ENCODE measurements at regions not wholly inside any gene's neighbourhood (a gene's known extent, or its start where the extent isn't known, plus 50 kb on each side); places are given as distances from the start of the nearest gene placed in this dataset.

DNA sequence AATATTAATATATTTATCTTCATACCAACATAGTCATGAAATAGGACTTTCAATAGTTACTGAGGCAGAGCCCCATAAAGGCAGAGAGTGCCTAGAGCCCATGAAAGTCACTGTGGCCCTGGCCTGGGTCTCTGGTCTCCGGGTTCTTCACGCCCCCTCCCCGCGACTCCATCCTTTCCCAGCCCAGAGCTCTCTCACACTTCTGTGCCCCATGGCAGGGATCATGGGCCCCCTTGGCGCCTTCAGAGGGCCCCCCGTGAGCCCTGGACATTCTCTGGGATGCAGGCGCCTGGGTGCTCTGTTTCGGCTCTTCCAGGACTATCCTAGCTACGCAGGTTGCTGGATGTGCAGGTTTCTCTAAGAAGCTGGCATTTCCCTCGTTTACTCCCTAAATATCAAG is 228.4 kb downstream of the TEX29 start:
- intact Hi-C loops (cut with DNase I), result no loop called here
- no peaks in the 10 kb centered on the region for H3K36me3 ChIP-seq
- no peak for DNase-seq

DNA sequence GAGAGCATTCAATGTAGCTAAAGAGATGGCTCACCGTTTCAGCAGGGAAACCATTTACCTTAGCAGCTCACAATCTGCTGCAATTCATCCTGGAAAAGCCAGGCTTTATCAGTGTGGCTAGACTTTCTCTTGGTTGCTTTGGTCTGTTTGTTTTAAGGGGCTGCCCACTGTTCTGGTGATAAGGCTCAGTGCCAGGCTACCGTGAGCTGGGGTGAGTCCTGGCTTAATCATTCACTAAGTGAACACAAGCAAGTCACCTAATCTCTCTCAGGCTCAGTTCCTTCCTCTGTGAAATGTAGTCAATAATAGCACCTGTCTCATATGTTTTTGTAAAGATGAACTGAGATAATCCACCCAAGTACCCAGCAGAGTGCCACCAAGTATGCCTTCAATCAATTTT is 229.0 kb downstream of the TEX29 start:
- Histone ChIP-seq H3K27ac (no peak overlapping the region), H3K9me3 (no peaks in the 10 kb centered on the region), H3K27me3 (ENCODE audit: low read depth) (no peaks in the 10 kb centered on the region), H3K4me3 (no peak overlapping the region), H3K36me3 (no peaks in the 10 kb centered on the region), H3K4me1 (no peaks in the 10 kb centered on the region)
- TF ChIP-seq, protein P1, sequence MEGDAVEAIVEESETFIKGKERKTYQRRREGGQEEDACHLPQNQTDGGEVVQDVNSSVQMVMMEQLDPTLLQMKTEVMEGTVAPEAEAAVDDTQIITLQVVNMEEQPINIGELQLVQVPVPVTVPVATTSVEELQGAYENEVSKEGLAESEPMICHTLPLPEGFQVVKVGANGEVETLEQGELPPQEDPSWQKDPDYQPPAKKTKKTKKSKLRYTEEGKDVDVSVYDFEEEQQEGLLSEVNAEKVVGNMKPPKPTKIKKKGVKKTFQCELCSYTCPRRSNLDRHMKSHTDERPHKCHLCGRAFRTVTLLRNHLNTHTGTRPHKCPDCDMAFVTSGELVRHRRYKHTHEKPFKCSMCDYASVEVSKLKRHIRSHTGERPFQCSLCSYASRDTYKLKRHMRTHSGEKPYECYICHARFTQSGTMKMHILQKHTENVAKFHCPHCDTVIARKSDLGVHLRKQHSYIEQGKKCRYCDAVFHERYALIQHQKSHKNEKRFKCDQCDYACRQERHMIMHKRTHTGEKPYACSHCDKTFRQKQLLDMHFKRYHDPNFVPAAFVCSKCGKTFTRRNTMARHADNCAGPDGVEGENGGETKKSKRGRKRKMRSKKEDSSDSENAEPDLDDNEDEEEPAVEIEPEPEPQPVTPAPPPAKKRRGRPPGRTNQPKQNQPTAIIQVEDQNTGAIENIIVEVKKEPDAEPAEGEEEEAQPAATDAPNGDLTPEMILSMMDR (IDR thresholded peaks at IDR 0.05), result no peak
- DNase-seq (no peak), ATAC-seq (no peak)
- intact Hi-C loops (cut with DNase I), result no loop called here

More for the DNA sequence above, 228.4 kb downstream of the TEX29 start:
- Histone ChIP-seq H3K9me3 (no peaks in the 10 kb centered on the region), H3K4me1 (no peaks in the 10 kb centered on the region), H3K4me3 (no peak overlapping the region), H3K27me3 (ENCODE audit: low read depth) (no peaks in the 10 kb centered on the region), H3K27ac (no peak overlapping the region)
- ATAC-seq, result no peak
- TF ChIP-seq, protein P1 (IDR thresholded peaks at IDR 0.05), result no peak

DNA sequence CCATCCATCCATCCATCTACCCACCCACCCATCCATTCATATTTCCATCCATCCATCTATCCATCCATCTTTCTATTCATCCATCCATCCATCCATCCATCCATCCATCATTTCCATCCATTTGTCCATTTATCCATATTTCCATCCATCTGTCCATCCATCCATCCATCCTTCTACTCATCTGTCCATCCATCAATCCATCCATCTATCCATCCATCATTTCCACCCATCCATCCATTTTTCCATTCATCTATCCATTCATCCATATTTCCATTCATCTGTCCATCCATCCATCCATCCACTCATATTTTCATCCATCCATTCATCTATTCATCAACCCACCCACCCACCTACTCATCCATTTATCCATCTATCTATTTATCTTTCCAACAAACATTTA is 229.6 kb downstream of the TEX29 start:
- peaks cover under 1% of the 10 kb centered on the region for H3K27me3 ChIP-seq (ENCODE audit: low read depth)
- H3K4me1 ChIP-seq, result no peaks in the 10 kb centered on the region
- H3K36me3 ChIP-seq, result no peaks in the 10 kb centered on the region
- no peak for DNase-seq
- H3K4me3 ChIP-seq, result no peak overlapping the region
- no peak for ATAC-seq
- intact Hi-C loops (cut with DNase I), result no loop called here
- TF ChIP-seq, protein P1 (IDR thresholded peaks at IDR 0.05), result no peak
- no peaks in the 10 kb centered on the region for H3K9me3 ChIP-seq
- no peak overlapping the region for H3K27ac ChIP-seq

DNA sequence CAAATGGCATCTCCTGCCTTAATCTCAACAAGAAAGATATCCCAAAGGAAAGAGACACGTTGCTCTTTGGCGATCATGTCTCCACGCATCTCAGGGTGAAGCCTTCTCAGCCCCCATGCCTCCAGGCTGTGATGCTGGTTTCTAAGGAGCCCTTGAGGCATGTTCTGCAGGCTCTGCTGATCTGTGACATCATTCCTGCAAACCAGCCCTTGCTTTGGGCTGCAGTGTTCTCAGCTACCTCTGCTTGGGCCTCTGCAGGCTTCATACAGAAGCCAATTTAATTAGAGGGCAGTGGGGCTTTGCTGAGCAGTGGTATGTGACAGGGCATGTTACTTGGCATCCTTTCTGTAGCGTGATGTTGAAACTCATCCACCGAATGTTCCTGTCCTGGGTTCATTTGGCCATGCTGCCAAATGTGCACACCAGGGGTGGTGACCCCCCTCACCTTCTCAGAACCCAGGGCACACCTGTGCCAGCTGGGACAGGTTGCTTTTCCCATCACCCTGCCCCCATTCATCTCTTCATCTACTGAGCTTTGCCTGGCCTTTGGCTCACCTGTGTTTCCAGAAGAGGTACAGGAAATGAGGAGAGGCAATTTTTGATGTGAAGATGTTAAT is 230.9 kb downstream of the TEX29 start:
- no peak for ATAC-seq

DNA sequence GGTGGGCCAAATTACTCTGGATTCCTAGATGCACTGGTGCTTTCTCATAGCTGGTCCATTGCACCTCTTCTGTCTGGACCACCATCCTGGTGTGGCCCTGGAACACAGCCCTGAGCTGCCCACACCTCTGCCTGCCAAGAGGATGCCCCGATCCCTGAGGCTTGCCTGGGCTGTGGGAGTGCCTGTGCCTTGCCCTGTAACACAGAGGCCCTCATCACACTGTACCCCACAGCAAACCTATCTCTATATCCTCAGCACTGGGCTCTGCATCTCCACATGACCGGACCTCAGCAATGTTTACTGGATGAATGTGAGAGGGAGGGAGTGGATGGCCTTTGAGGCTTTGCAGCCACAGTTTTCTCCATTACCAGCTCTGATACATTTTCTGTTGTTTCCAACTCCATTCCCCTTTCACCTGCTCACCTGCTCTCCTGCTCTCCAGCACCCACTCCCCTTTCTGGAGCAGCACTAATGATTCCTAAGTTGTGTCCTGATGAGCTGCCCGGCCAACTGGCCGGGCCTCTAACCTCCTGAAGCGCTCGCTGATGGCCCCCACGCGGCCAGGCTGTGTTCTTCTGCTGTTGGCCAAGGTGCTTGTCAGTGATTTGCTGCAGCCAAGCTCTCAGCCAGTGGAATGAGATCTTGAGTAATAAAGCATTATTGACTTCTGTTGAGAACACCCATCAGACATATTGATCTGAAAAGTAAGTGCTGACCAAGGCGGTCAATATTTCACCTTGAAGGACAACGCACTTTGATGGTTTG is 232.6 kb downstream of the TEX29 start:
- intact Hi-C loops (cut with DNase I), result no loop called here
- ATAC-seq, result no peak
- no peaks in the 10 kb centered on the region for H3K36me3 ChIP-seq

More for the DNA sequence above, 230.9 kb downstream of the TEX29 start:
- intact Hi-C loops (cut with DNase I), result no loop called here
- no peaks in the 10 kb centered on the region for H3K4me1 ChIP-seq
- H3K4me3 ChIP-seq, result no peak overlapping the region
- TF ChIP-seq, protein P1 (IDR thresholded peaks at IDR 0.05), result no peak
- DNase-seq, result no peak
- H3K36me3 ChIP-seq, result no peaks in the 10 kb centered on the region
- H3K9me3 ChIP-seq, result no peaks in the 10 kb centered on the region
- H3K27ac ChIP-seq, result no peak overlapping the region
- H3K27me3 ChIP-seq (ENCODE audit: low read depth), result peaks cover 7% of the 10 kb centered on the region

More for the DNA sequence above, 232.6 kb downstream of the TEX29 start:
- Histone ChIP-seq H3K27ac (no peak overlapping the region), H3K9me3 (no peaks in the 10 kb centered on the region), H3K4me3 (no peak overlapping the region), H3K27me3 (ENCODE audit: low read depth) (peaks cover 7% of the 10 kb centered on the region), H3K4me1 (no peaks in the 10 kb centered on the region)
- TF ChIP-seq, protein P1 (IDR thresholded peaks at IDR 0.05), result no peak
- no peak for DNase-seq
